ENCODE measurements at regions not wholly inside any gene's neighbourhood (a gene's known extent, or its start where the extent isn't known, plus 50 kb on each side); places are given as distances from the start of the nearest gene placed in this dataset.

GRCh38 chr2:81505586-81505985, 1201.0 kb upstream of the LRRTM1 start:
- POLR2A ChIA-PET: no interaction called here
- Mint-ChIP-seq H3K4me3 (no peak overlapping the region), H3K27ac (no peak overlapping the region), H3K36me3 (ENCODE audit: low read depth) (no peaks in the 10 kb centered on the region), H3K27me3 (ENCODE audit: low read depth) (no peaks in the 10 kb centered on the region), H3K9me3 (ENCODE audit: insufficient read depth) (peaks cover 19% of the 10 kb centered on the region), H3K4me1 (ENCODE audit: low read depth) (no peaks in the 10 kb centered on the region)
- ATAC-seq (no peak), DNase-seq (no peak)
- CTCF ChIA-PET: no interaction called here

DNA sequence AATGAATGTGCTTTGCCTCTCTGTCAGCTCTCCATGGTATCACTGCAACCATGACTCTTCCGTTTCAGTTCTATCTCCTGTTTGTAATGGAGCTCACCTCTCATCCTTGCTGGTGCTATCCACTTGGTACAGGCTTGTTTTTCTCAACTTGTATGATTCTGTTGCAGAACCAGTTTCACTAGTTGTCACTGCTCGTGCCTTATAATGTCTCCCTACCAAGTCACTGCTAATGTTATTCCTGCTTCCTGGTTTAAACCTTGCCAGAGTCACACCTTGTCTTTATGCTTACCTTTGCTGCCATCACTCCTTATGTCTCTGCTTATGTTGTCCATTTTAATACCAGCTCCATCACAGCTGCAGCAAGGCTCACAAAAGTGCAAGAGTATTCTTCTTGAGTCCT, 1191.0 kb upstream of the LRRTM1 start:
- no peak overlapping the region for H3K27ac Mint-ChIP-seq
- no peaks in the 10 kb centered on the region for H3K36me3 Mint-ChIP-seq (ENCODE audit: low read depth)
- H3K9me3 Mint-ChIP-seq (ENCODE audit: insufficient read depth): peaks cover 35% of the 10 kb centered on the region
- ATAC-seq (no peak), DNase-seq (no peak)
- CTCF ChIA-PET: no interaction called here
- no peaks in the 10 kb centered on the region for H3K27me3 Mint-ChIP-seq (ENCODE audit: low read depth)
- POLR2A ChIA-PET: no interaction called here
- no peaks in the 10 kb centered on the region for H3K4me1 Mint-ChIP-seq (ENCODE audit: low read depth)
- no peak overlapping the region for H3K4me3 Mint-ChIP-seq

DNA sequence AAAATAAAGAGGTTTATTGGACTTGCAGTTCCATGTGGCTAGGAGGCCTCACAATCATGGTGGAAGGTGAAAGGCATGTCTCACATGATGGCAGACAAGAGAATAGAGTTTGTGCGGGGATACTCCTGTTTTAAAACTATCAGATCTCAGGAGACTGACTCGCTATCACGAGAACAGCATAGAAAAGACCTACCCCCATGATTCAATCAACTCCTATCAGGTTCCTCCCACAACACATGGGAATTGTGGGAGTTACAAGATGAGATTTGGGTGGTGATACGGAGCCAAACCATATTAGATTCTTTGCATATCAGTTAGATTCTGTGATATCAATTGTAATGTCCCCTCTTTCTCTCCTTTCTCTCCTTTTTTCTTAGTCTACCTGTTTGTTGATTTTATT, 1178.7 kb upstream of the LRRTM1 start:
- no peak overlapping the region for H3K27ac Mint-ChIP-seq
- H3K4me3 Mint-ChIP-seq: no peak overlapping the region
- H3K9me3 Mint-ChIP-seq (ENCODE audit: insufficient read depth): peaks cover 20% of the 10 kb centered on the region
- POLR2A ChIA-PET: no interaction called here
- CTCF ChIA-PET: no interaction called here
- H3K36me3 Mint-ChIP-seq (ENCODE audit: low read depth): no peaks in the 10 kb centered on the region
- H3K27me3 Mint-ChIP-seq (ENCODE audit: low read depth): no peaks in the 10 kb centered on the region
- ATAC-seq (no peak), DNase-seq (no peak)
- H3K4me1 Mint-ChIP-seq (ENCODE audit: low read depth): no peaks in the 10 kb centered on the region

DNA sequence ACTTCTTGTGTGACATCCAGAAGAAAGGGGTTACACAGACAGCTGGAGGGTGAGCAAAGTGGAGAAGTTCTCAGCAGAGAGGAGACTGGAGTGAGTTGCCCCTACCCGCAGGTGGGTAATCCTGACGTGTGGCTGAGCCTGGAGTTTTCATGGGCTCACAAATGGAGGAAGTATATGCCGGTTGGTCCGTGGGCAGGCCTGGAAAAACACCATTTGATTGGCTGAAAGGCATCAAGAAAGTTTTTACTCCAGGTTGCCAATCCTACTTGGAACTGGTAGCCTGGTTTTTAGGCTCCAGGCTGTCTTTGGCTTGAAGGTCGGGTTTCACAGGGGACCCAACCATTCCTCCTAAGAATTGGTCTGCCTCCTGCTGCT, 1177.4 kb upstream of the LRRTM1 start:
- Mint-ChIP-seq H3K36me3 (ENCODE audit: low read depth) (no peaks in the 10 kb centered on the region), H3K27ac (no peak overlapping the region), H3K9me3 (ENCODE audit: insufficient read depth) (peaks cover 16% of the 10 kb centered on the region), H3K4me1 (ENCODE audit: low read depth) (no peaks in the 10 kb centered on the region), H3K27me3 (ENCODE audit: low read depth) (no peaks in the 10 kb centered on the region), H3K4me3 (no peak overlapping the region)
- DNase-seq: no peak
- ChIA-PET POLR2A (no interaction called here), CTCF (no interaction called here)
- no peak for ATAC-seq

GRCh38 chr2:81481242-81481993, 1176.9 kb upstream of the LRRTM1 start:
- DNase-seq (no peak), ATAC-seq (no peak)
- no peak overlapping the region for H3K27ac Mint-ChIP-seq
- no peaks in the 10 kb centered on the region for H3K27me3 Mint-ChIP-seq (ENCODE audit: low read depth)
- CTCF ChIA-PET: no interaction called here
- H3K4me1 Mint-ChIP-seq (ENCODE audit: low read depth): no peaks in the 10 kb centered on the region
- no peaks in the 10 kb centered on the region for H3K36me3 Mint-ChIP-seq (ENCODE audit: low read depth)
- POLR2A ChIA-PET: no interaction called here
- peaks cover 16% of the 10 kb centered on the region for H3K9me3 Mint-ChIP-seq (ENCODE audit: insufficient read depth)
- H3K4me3 Mint-ChIP-seq: no peak overlapping the region

GRCh38 chr2:81467096-81467495, 1162.5 kb upstream of the LRRTM1 start:
- POLR2A ChIA-PET: no interaction called here
- ATAC-seq (no peak), DNase-seq (no peak)
- no peaks in the 10 kb centered on the region for H3K36me3 Mint-ChIP-seq (ENCODE audit: low read depth)
- H3K27ac Mint-ChIP-seq: no peak overlapping the region
- CTCF ChIA-PET: no interaction called here
- H3K9me3 Mint-ChIP-seq (ENCODE audit: insufficient read depth): peaks cover 11% of the 10 kb centered on the region
- no peak overlapping the region for H3K4me3 Mint-ChIP-seq
- H3K4me1 Mint-ChIP-seq (ENCODE audit: low read depth): no peaks in the 10 kb centered on the region
- no peaks in the 10 kb centered on the region for H3K27me3 Mint-ChIP-seq (ENCODE audit: low read depth)

GRCh38 chr2:81462420-81462819, 1157.9 kb upstream of the LRRTM1 start:
- ChIA-PET POLR2A (no interaction called here), CTCF (no interaction called here)
- H3K4me1 Mint-ChIP-seq (ENCODE audit: low read depth): no peaks in the 10 kb centered on the region
- no peak overlapping the region for H3K4me3 Mint-ChIP-seq
- no peak for ATAC-seq
- peaks cover 5% of the 10 kb centered on the region for H3K9me3 Mint-ChIP-seq (ENCODE audit: insufficient read depth)
- no peaks in the 10 kb centered on the region for H3K36me3 Mint-ChIP-seq (ENCODE audit: low read depth)
- no peaks in the 10 kb centered on the region for H3K27me3 Mint-ChIP-seq (ENCODE audit: low read depth)
- no peak for DNase-seq
- H3K27ac Mint-ChIP-seq: no peak overlapping the region

DNA sequence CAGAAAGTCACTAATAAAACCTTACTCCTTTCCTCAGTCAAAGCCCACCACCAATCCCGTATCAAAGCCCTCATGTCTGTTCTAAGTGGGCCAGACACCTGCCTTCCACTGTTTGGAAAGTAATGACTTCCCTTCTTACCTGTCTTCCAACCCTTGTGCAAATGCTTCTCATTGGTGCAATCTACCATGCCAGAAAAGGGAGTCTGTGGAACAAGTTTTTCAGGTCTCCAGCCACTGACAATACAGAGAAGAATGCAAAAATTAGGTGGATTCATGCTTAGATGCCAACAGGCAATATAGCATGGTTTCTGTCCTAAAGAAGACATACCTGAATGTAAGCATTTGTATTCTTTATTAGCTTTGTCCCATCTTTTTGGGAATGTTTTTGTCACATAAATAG, 1140.6 kb upstream of the LRRTM1 start:
- no peak overlapping the region for H3K27ac Mint-ChIP-seq

DNA sequence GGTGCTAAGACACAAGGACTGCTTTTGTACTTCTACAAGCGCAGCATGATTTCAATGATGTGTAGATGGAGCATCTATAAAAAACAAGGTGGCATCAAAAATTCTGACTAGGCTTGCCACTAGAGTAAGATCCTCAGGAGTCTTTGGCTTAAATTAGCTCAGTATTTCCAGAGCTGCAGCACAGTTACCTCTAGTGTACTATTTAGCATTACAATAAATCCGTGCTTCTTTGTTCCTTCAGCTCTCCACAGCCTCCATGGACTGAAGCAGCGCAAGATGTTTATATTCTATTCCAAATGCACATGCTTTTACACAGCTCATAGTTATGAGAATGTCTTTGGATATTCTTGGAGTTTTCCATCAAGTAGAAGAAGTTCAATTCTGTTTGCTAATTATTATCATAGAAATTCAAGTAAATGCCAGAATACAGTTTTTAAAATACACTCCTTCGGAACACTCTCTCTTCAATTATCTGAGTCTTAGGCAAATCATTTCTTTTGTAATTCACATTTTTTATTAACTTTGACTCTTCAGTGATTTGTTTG, 1133.0 kb upstream of the LRRTM1 start:
- Mint-ChIP-seq H3K4me3 (no peak overlapping the region), H3K36me3 (ENCODE audit: low read depth) (no peaks in the 10 kb centered on the region), H3K27ac (no peak overlapping the region), H3K4me1 (ENCODE audit: low read depth) (no peaks in the 10 kb centered on the region), H3K9me3 (ENCODE audit: insufficient read depth) (peaks cover 19% of the 10 kb centered on the region), H3K27me3 (ENCODE audit: low read depth) (no peaks in the 10 kb centered on the region)
- ATAC-seq (no peak), DNase-seq (no peak)
- CTCF ChIA-PET: no interaction called here
- POLR2A ChIA-PET: no interaction called here

More for the DNA sequence above, 1140.6 kb upstream of the LRRTM1 start:
- Mint-ChIP-seq H3K4me3 (no peak overlapping the region), H3K9me3 (ENCODE audit: insufficient read depth) (peaks cover 13% of the 10 kb centered on the region), H3K36me3 (ENCODE audit: low read depth) (no peaks in the 10 kb centered on the region), H3K27me3 (ENCODE audit: low read depth) (no peaks in the 10 kb centered on the region), H3K4me1 (ENCODE audit: low read depth) (no peaks in the 10 kb centered on the region)
- DNase-seq (no peak), ATAC-seq (no peak)
- ChIA-PET CTCF (no interaction called here), POLR2A (no interaction called here)

GRCh38 chr2:81436256-81436655, 1131.7 kb upstream of the LRRTM1 start:
- H3K36me3 Mint-ChIP-seq (ENCODE audit: low read depth): no peaks in the 10 kb centered on the region
- DNase-seq (no peak), ATAC-seq (no peak)
- H3K27ac Mint-ChIP-seq: no peak overlapping the region
- H3K9me3 Mint-ChIP-seq (ENCODE audit: insufficient read depth): peaks cover 24% of the 10 kb centered on the region
- no peaks in the 10 kb centered on the region for H3K27me3 Mint-ChIP-seq (ENCODE audit: low read depth)
- ChIA-PET POLR2A (no interaction called here), CTCF (interaction anchor here (0.6 kb wide), 1 partner anchor 18 kb away, joined by 3 read pairs; no protein-coding TSS in a partner anchor)
- H3K4me3 Mint-ChIP-seq: no peak overlapping the region
- H3K4me1 Mint-ChIP-seq (ENCODE audit: low read depth): no peaks in the 10 kb centered on the region

DNA sequence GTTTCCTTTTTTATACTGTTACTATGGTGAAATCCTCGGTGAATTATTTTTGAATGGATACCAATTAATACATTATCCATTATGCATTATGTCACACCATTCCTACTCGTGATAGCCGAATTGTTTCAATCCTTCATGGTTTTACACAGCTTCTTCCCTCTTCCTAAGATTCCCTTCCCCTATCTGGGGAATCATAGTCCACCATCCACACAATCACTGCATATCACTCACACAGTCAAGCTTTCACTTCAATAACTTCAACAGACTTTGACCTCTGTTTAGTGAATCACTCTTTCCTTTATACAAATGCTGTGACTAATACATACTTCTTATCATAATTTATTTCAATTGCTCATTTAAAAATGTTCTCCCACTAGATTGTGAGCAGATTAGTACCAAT, 1108.1 kb upstream of the LRRTM1 start:
- DNase-seq (no peak), ATAC-seq (no peak)
- Mint-ChIP-seq H3K4me3 (no peak overlapping the region), H3K9me3 (ENCODE audit: insufficient read depth) (peaks cover 12% of the 10 kb centered on the region), H3K27me3 (ENCODE audit: low read depth) (no peaks in the 10 kb centered on the region), H3K36me3 (ENCODE audit: low read depth) (no peaks in the 10 kb centered on the region), H3K4me1 (ENCODE audit: low read depth) (no peaks in the 10 kb centered on the region), H3K27ac (no peak overlapping the region)
- POLR2A ChIA-PET: no interaction called here
- CTCF ChIA-PET: no interaction called here

- Mint-ChIP-seq H3K36me3 (ENCODE audit: low read depth) (no peaks in the 10 kb centered on the region), H3K27ac (no peak overlapping the region), H3K4me3 (no peak overlapping the region), H3K9me3 (ENCODE audit: insufficient read depth) (peaks cover 19% of the 10 kb centered on the region), H3K27me3 (ENCODE audit: low read depth) (no peaks in the 10 kb centered on the region), H3K4me1 (ENCODE audit: low read depth) (no peaks in the 10 kb centered on the region)
- ATAC-seq: no peak
- ChIA-PET CTCF (no interaction called here), POLR2A (no interaction called here)
- no peak for DNase-seq
Observed at GRCh38 chr2:81403508-81403907, 1099.0 kb upstream of the LRRTM1 start.

- no peaks in the 10 kb centered on the region for H3K36me3 Mint-ChIP-seq (ENCODE audit: low read depth)
- CTCF ChIA-PET: no interaction called here
- H3K9me3 Mint-ChIP-seq (ENCODE audit: insufficient read depth): peaks cover 13% of the 10 kb centered on the region
- POLR2A ChIA-PET: no interaction called here
- no peaks in the 10 kb centered on the region for H3K27me3 Mint-ChIP-seq (ENCODE audit: low read depth)
- no peak overlapping the region for H3K27ac Mint-ChIP-seq
- H3K4me3 Mint-ChIP-seq: no peak overlapping the region
- no peak for ATAC-seq
- DNase-seq: no peak
- no peaks in the 10 kb centered on the region for H3K4me1 Mint-ChIP-seq (ENCODE audit: low read depth)
Observed at GRCh38 chr2:81396417-81397019, 1092.0 kb upstream of the LRRTM1 start.

Data from activated CD8-positive, alpha-beta T cell treated with anti-CD3 and anti-CD28 coated beads, Interleukin-2, amount 10 ng/mL, durations not matched to agents 7 days and 5 days (primary cell).